ENCODE measurements at regions not wholly inside any gene's neighbourhood (a gene's known extent, or its start where the extent isn't known, plus 50 kb on each side); places are given as distances from the start of the nearest gene placed in this dataset.

DNA sequence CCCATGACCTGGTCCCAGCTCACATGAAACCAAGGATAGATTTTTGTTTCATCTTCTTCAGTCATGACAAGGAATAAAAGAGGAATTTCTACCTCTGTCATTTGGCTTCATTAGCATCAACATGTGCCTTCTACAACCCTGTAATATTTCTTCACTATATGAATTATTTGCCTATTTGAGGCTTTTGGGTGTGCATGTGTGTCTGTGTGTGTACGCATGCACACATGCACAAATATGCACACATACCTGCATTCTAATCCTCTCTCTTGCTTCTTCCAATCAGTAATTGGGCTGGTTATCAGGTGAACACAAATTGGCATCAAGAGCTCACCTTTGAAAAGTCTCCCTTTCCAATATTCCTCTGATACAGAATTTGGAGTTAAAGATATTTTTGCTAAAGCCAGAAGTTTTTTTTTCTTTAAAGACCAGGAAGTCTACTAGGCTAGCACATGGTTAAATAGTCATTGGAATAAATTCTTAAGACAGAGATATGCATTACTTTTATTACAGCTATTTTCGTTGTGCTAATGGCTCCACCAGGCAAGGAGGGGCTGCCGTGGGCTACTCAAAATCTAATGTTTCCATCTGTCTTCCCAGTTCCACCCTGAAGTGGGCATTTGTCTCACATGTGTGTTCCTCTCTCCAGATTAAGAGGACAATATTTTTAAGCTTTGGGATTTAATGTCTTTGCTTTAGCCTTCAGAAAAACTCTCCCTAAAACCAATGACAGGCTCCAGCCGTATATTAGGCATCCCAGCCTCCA lies 547.2 kb upstream of the CDH5 start:
- POLR2A ChIA-PET: no interaction called here

DNA sequence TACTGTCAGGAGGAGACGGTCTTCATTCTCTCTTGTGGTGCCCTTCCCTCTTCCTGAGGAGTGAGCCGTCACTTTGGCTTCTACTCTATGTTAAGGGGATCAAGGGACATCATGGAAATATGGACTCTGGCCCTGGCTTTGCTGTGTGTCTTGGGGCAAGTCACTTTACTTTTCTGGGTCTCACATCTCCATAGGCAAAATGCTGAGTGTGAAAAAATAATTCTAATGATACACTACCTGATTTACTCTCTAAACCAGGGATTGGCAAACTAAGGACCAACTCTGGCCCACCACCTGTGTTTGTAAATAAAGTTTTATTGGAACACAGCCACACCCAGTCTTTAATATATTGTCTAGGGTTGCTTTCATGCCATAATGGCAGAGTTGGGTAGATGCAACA lies 548.7 kb upstream of the CDH5 start:
- Histone ChIP-seq H3K36me3 (ENCODE audit: insufficient read depth, low read length) (no peaks in the 10 kb centered on the region), H3K27ac (ENCODE audit: low read depth, low read length, poor library complexity, severe bottlenecking) (no peak overlapping the region), H4K20me1 (ENCODE audit: insufficient read depth, low read length) (no peaks in the 10 kb centered on the region), H3K4me1 (ENCODE audit: insufficient read depth, low read length, poor library complexity, severe bottlenecking) (no peaks in the 10 kb centered on the region), H2AFZ (ENCODE audit: low read length) (no peak overlapping the region), H3K9me2 (ENCODE audit: insufficient read depth, low read length) (no peaks in the 10 kb centered on the region), H3K4me2 (ENCODE audit: low read length) (no peak overlapping the region), H3K9me3 (ENCODE audit: low read length) (no peaks in the 10 kb centered on the region), H3K4me3 (ENCODE audit: low read depth, low read length, poor library complexity, severe bottlenecking) (no peak overlapping the region), H3K79me2 (ENCODE audit: insufficient read depth, low read depth, low read length) (no peaks in the 10 kb centered on the region)
- CTCF ChIA-PET (ENCODE audit: unreplicated experiment): no interaction called here
- TF ChIP-seq, protein P1, sequence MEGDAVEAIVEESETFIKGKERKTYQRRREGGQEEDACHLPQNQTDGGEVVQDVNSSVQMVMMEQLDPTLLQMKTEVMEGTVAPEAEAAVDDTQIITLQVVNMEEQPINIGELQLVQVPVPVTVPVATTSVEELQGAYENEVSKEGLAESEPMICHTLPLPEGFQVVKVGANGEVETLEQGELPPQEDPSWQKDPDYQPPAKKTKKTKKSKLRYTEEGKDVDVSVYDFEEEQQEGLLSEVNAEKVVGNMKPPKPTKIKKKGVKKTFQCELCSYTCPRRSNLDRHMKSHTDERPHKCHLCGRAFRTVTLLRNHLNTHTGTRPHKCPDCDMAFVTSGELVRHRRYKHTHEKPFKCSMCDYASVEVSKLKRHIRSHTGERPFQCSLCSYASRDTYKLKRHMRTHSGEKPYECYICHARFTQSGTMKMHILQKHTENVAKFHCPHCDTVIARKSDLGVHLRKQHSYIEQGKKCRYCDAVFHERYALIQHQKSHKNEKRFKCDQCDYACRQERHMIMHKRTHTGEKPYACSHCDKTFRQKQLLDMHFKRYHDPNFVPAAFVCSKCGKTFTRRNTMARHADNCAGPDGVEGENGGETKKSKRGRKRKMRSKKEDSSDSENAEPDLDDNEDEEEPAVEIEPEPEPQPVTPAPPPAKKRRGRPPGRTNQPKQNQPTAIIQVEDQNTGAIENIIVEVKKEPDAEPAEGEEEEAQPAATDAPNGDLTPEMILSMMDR (conservative IDR thresholded peaks at IDR 0.05; ENCODE audit: low read length): no peak
- TF ChIP-seq EZH2phosphoT487 (IDR thresholded peaks at IDR 0.05; ENCODE audit: borderline replicate concordance, low read depth, low read length): no peak
- intact Hi-C loops (cut with micrococcal nuclease; ENCODE audit: unreplicated experiment): no loop called here
- POLR2A ChIA-PET: no interaction called here
- no TSS peak for BruUV-seq (replicated peaks)
- DNase-seq (ENCODE audit: low spot score): no peak

More for the DNA sequence above, 547.2 kb upstream of the CDH5 start:
- no TSS peak for BruUV-seq (replicated peaks)
- Histone ChIP-seq H3K4me1 (ENCODE audit: insufficient read depth, low read length, poor library complexity, severe bottlenecking) (no peaks in the 10 kb centered on the region), H3K79me2 (ENCODE audit: insufficient read depth, low read depth, low read length) (no peaks in the 10 kb centered on the region), H3K4me3 (ENCODE audit: low read depth, low read length, poor library complexity, severe bottlenecking) (no peak overlapping the region), H3K4me2 (ENCODE audit: low read length) (no peak overlapping the region), H2AFZ (ENCODE audit: low read length) (no peak overlapping the region), H4K20me1 (ENCODE audit: insufficient read depth, low read length) (no peaks in the 10 kb centered on the region), H3K9me2 (ENCODE audit: insufficient read depth, low read length) (no peaks in the 10 kb centered on the region), H3K9me3 (ENCODE audit: low read length) (no peaks in the 10 kb centered on the region), H3K27ac (ENCODE audit: low read depth, low read length, poor library complexity, severe bottlenecking) (no peak overlapping the region), H3K36me3 (ENCODE audit: insufficient read depth, low read length) (no peaks in the 10 kb centered on the region)
- DNase-seq (ENCODE audit: low spot score): no peak
- CTCF ChIA-PET (ENCODE audit: unreplicated experiment): no interaction called here
- TF ChIP-seq, protein P1 (conservative IDR thresholded peaks at IDR 0.05; ENCODE audit: low read length): no peak
- TF ChIP-seq EZH2phosphoT487 (IDR thresholded peaks at IDR 0.05; ENCODE audit: borderline replicate concordance, low read depth, low read length): no peak
- intact Hi-C loops (cut with micrococcal nuclease; ENCODE audit: unreplicated experiment): no loop called here

DNA sequence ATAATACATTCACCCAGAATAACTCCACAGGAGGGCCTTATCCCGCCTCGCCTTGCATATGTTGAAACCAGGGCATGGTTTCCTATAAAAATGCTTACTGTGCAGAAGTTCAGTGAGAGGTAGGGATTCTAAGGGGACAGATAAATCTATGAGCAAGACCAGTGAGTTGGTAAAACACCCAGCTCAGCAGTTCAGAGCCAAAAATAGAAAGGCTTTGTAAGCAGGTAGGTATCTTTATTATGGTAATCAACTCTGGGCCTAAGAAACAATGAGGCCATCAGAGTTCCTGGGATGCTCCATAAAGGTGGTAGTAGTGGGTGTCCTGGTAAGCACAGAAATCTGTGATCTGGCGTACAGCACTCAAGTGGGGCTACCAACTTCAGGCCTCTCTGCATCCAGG lies 549.4 kb upstream of the CDH5 start:
- no peak for TF ChIP-seq EZH2phosphoT487 (IDR thresholded peaks at IDR 0.05; ENCODE audit: borderline replicate concordance, low read depth, low read length)
- TF ChIP-seq, protein P1 (conservative IDR thresholded peaks at IDR 0.05; ENCODE audit: low read length): no peak
- Histone ChIP-seq H2AFZ (ENCODE audit: low read length) (no peak overlapping the region), H3K9me2 (ENCODE audit: insufficient read depth, low read length) (no peaks in the 10 kb centered on the region), H3K36me3 (ENCODE audit: insufficient read depth, low read length) (no peaks in the 10 kb centered on the region), H3K27ac (ENCODE audit: low read depth, low read length, poor library complexity, severe bottlenecking) (no peak overlapping the region), H3K4me2 (ENCODE audit: low read length) (no peak overlapping the region), H3K4me1 (ENCODE audit: insufficient read depth, low read length, poor library complexity, severe bottlenecking) (no peaks in the 10 kb centered on the region), H4K20me1 (ENCODE audit: insufficient read depth, low read length) (no peaks in the 10 kb centered on the region), H3K9me3 (ENCODE audit: low read length) (no peaks in the 10 kb centered on the region), H3K79me2 (ENCODE audit: insufficient read depth, low read depth, low read length) (no peaks in the 10 kb centered on the region), H3K4me3 (ENCODE audit: low read depth, low read length, poor library complexity, severe bottlenecking) (no peak overlapping the region)
- CTCF ChIA-PET (ENCODE audit: unreplicated experiment): no interaction called here
- DNase-seq (ENCODE audit: low spot score): no peak
- intact Hi-C loops (cut with micrococcal nuclease; ENCODE audit: unreplicated experiment): no loop called here
- no TSS peak for BruUV-seq (replicated peaks)
- POLR2A ChIA-PET: no interaction called here
